WTC11 (cell line): ENCODE measurements at regions not wholly inside any gene's neighbourhood (a gene's known extent, or its start where the extent isn't known, plus 50 kb on each side); places are given as distances from the start of the nearest gene placed in this dataset.

Source experiments
- ATAC-seq: fragments of 200-7000 bp; cut with Tn5 transposase; 2 replicates; pipeline ENCODE4 v1.10.0; 2021; ENCODE audit warnings: mild to moderate bottlenecking, moderate library complexity
- CTCF ChIA-PET: fragments of 300-600 bp; sonication (Branson Sonifier 250); formaldehyde crosslinking; loops from one replicate; lab custom pipeline; 2021; ENCODE audit warnings: antibody characterized with exemption; lab: Charles Lee
- POLR2A ChIA-PET: fragments of 350-600 bp; sonication (Branson Sonifier 250); formaldehyde crosslinking; loops from one replicate; lab custom pipeline; 2021; ENCODE audit warnings: antibody characterized with exemption; lab: Charles Lee
- DNase-seq: peaks from one replicate; pipeline ENCODE4 v3.0.0; 2021; ENCODE audit warnings: low spot score
- H3K27ac Mint-ChIP-seq: 2 replicates; pipeline ENCODE4 v1.8.0; 2021; ENCODE audit warnings: mixed read lengths
- H3K27me3 Mint-ChIP-seq: 2 replicates; pipeline ENCODE4 v1.8.0; 2021; ENCODE audit warnings: low read depth, mild to moderate bottlenecking, moderate library complexity, mixed read lengths
- H3K36me3 Mint-ChIP-seq: 2 replicates; pipeline ENCODE4 v1.8.0; 2021; ENCODE audit warnings: mixed read lengths
- H3K4me1 Mint-ChIP-seq: 2 replicates; pipeline ENCODE4 v1.8.0; 2022; ENCODE audit warnings: mixed read lengths
- H3K4me3 Mint-ChIP-seq: 2 replicates; pipeline ENCODE4 v1.8.0; 2021; ENCODE audit warnings: mild to moderate bottlenecking, moderate library complexity, mixed read lengths
- H3K9me3 Mint-ChIP-seq: 2 replicates; pipeline ENCODE4 v1.8.0; 2021; ENCODE audit warnings: mixed read lengths
- AR ChIP-seq: fragments of 250-450 bp; sonication (Bioruptor Pico); IDR thresholded peaks from 2 replicates; pipeline ENCODE4 v1.9.0; 2021; ENCODE audit warnings: mild to moderate bottlenecking
- CREB1 ChIP-seq: sonication (generic); formaldehyde crosslinking; IDR thresholded peaks from 2 replicates; pipeline ENCODE4 v1.8.0; 2023; ENCODE audit warnings: mild to moderate bottlenecking, missing genetic modification reagents
- ELF4 ChIP-seq: sonication (generic); formaldehyde crosslinking; IDR thresholded peaks from 2 replicates; pipeline ENCODE4 v1.8.1; 2022; ENCODE audit warnings: low read depth, mild to moderate bottlenecking, moderate library complexity, missing genetic modification reagents
- FOXJ3 ChIP-seq: sonication (generic); formaldehyde crosslinking; IDR thresholded peaks from 2 replicates; pipeline ENCODE4 v1.9.0; 2021; ENCODE audit warnings: missing genetic modification reagents, mild to moderate bottlenecking, borderline replicate concordance
- FOXK1 ChIP-seq: sonication (generic); formaldehyde crosslinking; IDR thresholded peaks from 2 replicates; pipeline ENCODE4 v1.8.0; 2022; ENCODE audit warnings: mild to moderate bottlenecking, moderate library complexity, missing genetic modification reagents
- FOXP4 ChIP-seq: sonication (generic); formaldehyde crosslinking; IDR thresholded peaks from 2 replicates; pipeline ENCODE4 v1.8.0; 2022; ENCODE audit warnings: mild to moderate bottlenecking, missing genetic modification reagents
- GRHL2 ChIP-seq: fragments of 250-450 bp; sonication (Bioruptor Pico); IDR thresholded peaks from 2 replicates; pipeline ENCODE4 v1.8.0; 2022; ENCODE audit warnings: mild to moderate bottlenecking, moderate library complexity; ENCODE audit not compliant: insufficient replicate concordance, severe bottlenecking
- GTF2I ChIP-seq: fragments of 250-450 bp; sonication (Bioruptor Pico); conservative IDR thresholded peaks from 2 replicates; pipeline ENCODE4 v1.4.0; 2021; ENCODE audit warnings: mild to moderate bottlenecking
- JAZF1 ChIP-seq: fragments of 250-450 bp; sonication (Bioruptor Pico); IDR thresholded peaks from 2 replicates; pipeline ENCODE4 v1.9.0; 2021; ENCODE audit warnings: moderate library complexity, mild to moderate bottlenecking, inconsistent platforms
- JUN ChIP-seq: sonication (generic); formaldehyde crosslinking; IDR thresholded peaks from 2 replicates; pipeline ENCODE4 v1.8.0; 2023; ENCODE audit warnings: mild to moderate bottlenecking, missing genetic modification reagents
- MLX ChIP-seq: sonication (generic); formaldehyde crosslinking; IDR thresholded peaks from 2 replicates; pipeline ENCODE4 v1.8.1; 2023; ENCODE audit warnings: mild to moderate bottlenecking, missing genetic modification reagents, moderate library complexity
- NFATC4 ChIP-seq: fragments of 250-450 bp; sonication (Bioruptor Pico); IDR thresholded peaks from 2 replicates; pipeline ENCODE4 v1.9.0; 2021; ENCODE audit warnings: mild to moderate bottlenecking
- NR1H2 ChIP-seq: sonication (generic); formaldehyde crosslinking; IDR thresholded peaks from 2 replicates; pipeline ENCODE4 v1.9.0; 2021; ENCODE audit warnings: mild to moderate bottlenecking, moderate library complexity, missing genetic modification reagents
- NR3C1 ChIP-seq: sonication (generic); formaldehyde crosslinking; conservative IDR thresholded peaks from 2 replicates; pipeline ENCODE4 v1.8.1; 2023; ENCODE audit warnings: low read depth, mild to moderate bottlenecking, missing genetic modification reagents
- OVOL2 ChIP-seq: fragments of 250-450 bp; sonication (Bioruptor Pico); IDR thresholded peaks from 2 replicates; pipeline ENCODE4 v1.9.0; 2021; ENCODE audit warnings: mild to moderate bottlenecking, borderline replicate concordance
- PREB ChIP-seq: sonication (generic); formaldehyde crosslinking; IDR thresholded peaks from 2 replicates; pipeline ENCODE4 v1.8.1; 2022; ENCODE audit warnings: mild to moderate bottlenecking, missing genetic modification reagents, moderate library complexity, borderline replicate concordance
- USF2 ChIP-seq: sonication (generic); formaldehyde crosslinking; IDR thresholded peaks from 2 replicates; pipeline ENCODE4 v1.8.1; 2023; ENCODE audit warnings: mild to moderate bottlenecking, missing genetic modification reagents, moderate library complexity
- ZNF281 ChIP-seq: sonication (generic); formaldehyde crosslinking; IDR thresholded peaks from 2 replicates; pipeline ENCODE4 v1.8.0; 2023; ENCODE audit warnings: mild to moderate bottlenecking, missing genetic modification reagents
- ZNF423 ChIP-seq: fragments of 250-450 bp; sonication (Bioruptor Pico); IDR thresholded peaks from 2 replicates; pipeline ENCODE4 v2.1.2; 2022; ENCODE audit warnings: mild to moderate bottlenecking, moderate library complexity
- ZNF512 ChIP-seq: sonication (generic); formaldehyde crosslinking; IDR thresholded peaks from 2 replicates; pipeline ENCODE4 v1.8.1; 2022; ENCODE audit warnings: missing genetic modification reagents, borderline replicate concordance
- ZSCAN18 ChIP-seq: fragments of 250-450 bp; sonication (Bioruptor Pico); IDR thresholded peaks from 2 replicates; pipeline ENCODE4 v2.1.2; 2022; ENCODE audit warnings: mild to moderate bottlenecking, moderate library complexity

GRCh38 chr3:101128001-101128400 is 134.8 kb upstream of the ABI3BP start (continued):
- TF ChIP-seq ZNF512 (CRISPR knock-in tag) (no peak), NR1H2 (CRISPR knock-in tag) (no peak), FOXK1 (CRISPR knock-in tag) (no peak), ZNF423 (CRISPR knock-in tag) (no peak), PREB (CRISPR knock-in tag) (no peak), NR3C1 (CRISPR knock-in tag) (no peak), CREB1 (CRISPR knock-in tag) (no peak)

- TF ChIP-seq GTF2I (CRISPR knock-in tag) (no peak), JAZF1 (CRISPR knock-in tag) (no peak), FOXP4 (CRISPR knock-in tag) (no peak), ZNF423 (CRISPR knock-in tag) (no peak), NFATC4 (CRISPR knock-in tag) (no peak), FOXJ3 (CRISPR knock-in tag) (no peak), MLX (CRISPR knock-in tag) (no peak)
- ATAC-seq (no peak), DNase-seq (no peak)
- H3K4me1 Mint-ChIP-seq = no peaks in the 10 kb centered on the region
- no peaks in the 10 kb centered on the region for H3K36me3 Mint-ChIP-seq
- no peak overlapping the region for H3K27ac Mint-ChIP-seq
- no peaks in the 10 kb centered on the region; the same call in none of the 2 replicates for H3K27me3 Mint-ChIP-seq
- ChIA-PET CTCF (no interaction called here), POLR2A (no interaction called here)
- H3K4me3 Mint-ChIP-seq = no peak overlapping the region
- H3K9me3 Mint-ChIP-seq = no peaks in the 10 kb centered on the region
Observed at GRCh38 chr3:101124125-101124524, 130.9 kb upstream of the ABI3BP start.

GRCh38 chr3:101123081-101123480 is 129.9 kb upstream of the ABI3BP start:
- no peaks in the 10 kb centered on the region; the same call in none of the 2 replicates for H3K27me3 Mint-ChIP-seq
- CTCF ChIA-PET = no interaction called here
- POLR2A ChIA-PET = no interaction called here
- no peak for TF ChIP-seq AR (CRISPR knock-in tag)
- TF ChIP-seq GRHL2 (CRISPR knock-in tag) = no peak
- no peak for TF ChIP-seq USF2 (CRISPR knock-in tag)
- TF ChIP-seq OVOL2 (CRISPR knock-in tag) = no peak
- TF ChIP-seq JUN (CRISPR knock-in tag) = no peak
- TF ChIP-seq ZSCAN18 (CRISPR knock-in tag) = no peak
- TF ChIP-seq ZNF281 (CRISPR knock-in tag) = no peak
- no peak for TF ChIP-seq ELF4 (CRISPR knock-in tag)

More at GRCh38 chr3:101123081-101123480, 129.9 kb upstream of the ABI3BP start:
- H3K4me1 Mint-ChIP-seq = no peaks in the 10 kb centered on the region
- H3K27ac Mint-ChIP-seq = no peak overlapping the region
- ATAC-seq (no peak), DNase-seq (no peak)
- H3K36me3 Mint-ChIP-seq = no peaks in the 10 kb centered on the region
- no peak overlapping the region for H3K4me3 Mint-ChIP-seq
- no peaks in the 10 kb centered on the region for H3K9me3 Mint-ChIP-seq
